MCF 10A (cell line): ENCODE measurements at regions not wholly inside any gene's neighbourhood (a gene's known extent, or its start where the extent isn't known, plus 50 kb on each side); places are given as distances from the start of the nearest gene placed in this dataset.
"Not testable (repeated sequence)": the region's sequence is repeated elsewhere in the genome, so short reads cannot be mapped to it uniquely, and the experiment has no call there.

Source experiments
- BruUV-seq: library from RNA; stranded (reverse); fragments of 400-500 nt; replicated peaks from 2 replicates; lab custom pipeline; 2021; lab: Mats Ljungman, UMichigan
- CTCF ChIA-PET: fragments of 300-600 bp; sonication (Branson Sonifier 250); formaldehyde crosslinking; extraction: SDS; loops from one replicate; lab custom pipeline; 2021; ENCODE audit warnings: antibody characterized with exemption, inconsistent platforms; lab: Yijun Ruan, JAX
- POLR2A ChIA-PET: fragments of 300-600, 350-650 bp; sonication (Branson Sonifier 250); formaldehyde crosslinking; extraction: SDS; loops from one replicate; lab custom pipeline; 2020; ENCODE audit warnings: antibody characterized with exemption, inconsistent platforms; lab: Yijun Ruan, JAX
- DNase-seq: peaks from one replicate; pipeline ENCODE4 v3.0.0-alpha.2; 2018; ENCODE audit not compliant: unreplicated experiment
- H3K27ac Mint-ChIP-seq: one replicate; pipeline ENCODE4 v1.8.0; 2022; ENCODE audit warnings: mild to moderate bottlenecking, low read depth, mixed read lengths; ENCODE audit not compliant: unreplicated experiment
- H3K27me3 Mint-ChIP-seq: one replicate; pipeline ENCODE4 v1.8.0; 2022; ENCODE audit warnings: mixed read lengths; ENCODE audit not compliant: insufficient read depth, unreplicated experiment
- H3K36me3 Mint-ChIP-seq: one replicate; pipeline ENCODE4 v1.8.0; 2022; ENCODE audit warnings: mild to moderate bottlenecking, moderate library complexity, mixed read lengths; ENCODE audit not compliant: insufficient read depth, unreplicated experiment
- H3K4me1 Mint-ChIP-seq: one replicate; pipeline ENCODE4 v1.8.0; 2022; ENCODE audit warnings: mixed read lengths; ENCODE audit not compliant: insufficient read depth, unreplicated experiment
- H3K4me3 Mint-ChIP-seq: one replicate; pipeline ENCODE4 v1.8.0; 2022; ENCODE audit warnings: mild to moderate bottlenecking, moderate library complexity, mixed read lengths; ENCODE audit not compliant: unreplicated experiment
- H3K9me3 Mint-ChIP-seq: one replicate; pipeline ENCODE4 v1.8.0; 2022; ENCODE audit warnings: mixed read lengths; ENCODE audit not compliant: unreplicated experiment
- CTCF ChIP-seq: fragments of 200-600 bp; IDR thresholded peaks from one replicate; pipeline ENCODE4 v1.8.0; 2022; ENCODE audit warnings: antibody characterized with exemption, mild to moderate bottlenecking; ENCODE audit not compliant: unreplicated experiment
- intact Hi-C: fragments of 100-400 bp; cut with micrococcal nuclease; formaldehyde crosslinking; loops from 2 replicates; pipeline ENCODE4 v1.14.1; 2022

- no peak overlapping the region for H3K4me3 Mint-ChIP-seq
- peaks cover 11% of the 10 kb centered on the region for H3K4me1 Mint-ChIP-seq
- H3K27me3 Mint-ChIP-seq: no peaks in the 10 kb centered on the region
- ChIA-PET CTCF (no interaction called here), POLR2A (interaction anchor here (0.8 to 1.0 kb wide), 2 partner anchors 15 to 26 kb away, joined by 3 to 4 read pairs; no protein-coding TSS in a partner anchor)
- no peak for DNase-seq
- intact Hi-C loops: no loop called here
- H3K27ac Mint-ChIP-seq: no peak overlapping the region
- no TSS peak for BruUV-seq
- no peaks in the 10 kb centered on the region for H3K36me3 Mint-ChIP-seq
- no peaks in the 10 kb centered on the region for H3K9me3 Mint-ChIP-seq
- TF ChIP-seq CTCF: no peak
These were observed 129.5 kb downstream of the KLF6 start for GRCh38 chr10:3655528-3655927.

GRCh38 chr10:3654980-3655379 lies 130.0 kb downstream of the KLF6 start:
- peaks cover 11% of the 10 kb centered on the region for H3K4me1 Mint-ChIP-seq
- TF ChIP-seq CTCF: no peak
- ChIA-PET CTCF (no interaction called here), POLR2A (no interaction called here)
- no TSS peak for BruUV-seq
- DNase-seq: no peak
- H3K36me3 Mint-ChIP-seq: no peaks in the 10 kb centered on the region
- no peaks in the 10 kb centered on the region for H3K27me3 Mint-ChIP-seq
- intact Hi-C loops: no loop called here
- H3K9me3 Mint-ChIP-seq: no peaks in the 10 kb centered on the region
- no peak overlapping the region for H3K4me3 Mint-ChIP-seq
- H3K27ac Mint-ChIP-seq: no peak overlapping the region

- H3K27ac Mint-ChIP-seq: no peak overlapping the region
- H3K27me3 Mint-ChIP-seq: no peaks in the 10 kb centered on the region
- H3K9me3 Mint-ChIP-seq: no peaks in the 10 kb centered on the region
- H3K4me1 Mint-ChIP-seq: peaks cover 11% of the 10 kb centered on the region
- POLR2A ChIA-PET: no interaction called here
- no peak overlapping the region for H3K4me3 Mint-ChIP-seq
- CTCF ChIA-PET: no interaction called here
- no peak for TF ChIP-seq CTCF
- H3K36me3 Mint-ChIP-seq: no peaks in the 10 kb centered on the region
- no TSS peak for BruUV-seq
- peak; percentile 14 for DNase-seq
- intact Hi-C loops: no loop called here
These were observed 130.5 kb downstream of the KLF6 start for GRCh38 chr10:3654496-3654895.

- H3K9me3 Mint-ChIP-seq, intact Hi-C loops: not testable (repeated sequence)
These were observed 131.7 kb downstream of the KLF6 start for GRCh38 chr10:3653303-3653702.

More at GRCh38 chr10:3653303-3653702, 131.7 kb downstream of the KLF6 start:
- not testable (repeated sequence) for BruUV-seq, H3K36me3 Mint-ChIP-seq, DNase-seq, H3K27ac Mint-ChIP-seq, H3K27me3 Mint-ChIP-seq, H3K4me3 Mint-ChIP-seq
- POLR2A ChIA-PET: interaction anchor here (0.6 to 0.8 kb wide), 2 partner anchors 97 to 133 kb away, joined by 3 to 4 read pairs; no protein-coding TSS in a partner anchor
- CTCF ChIA-PET: interaction anchor here (0.7 kb wide), 1 partner anchor 48 kb away, joined by 3 read pairs; no protein-coding TSS in a partner anchor
- H3K4me1 Mint-ChIP-seq: peaks cover 11% of the 10 kb centered on the region
